ENCODE measurements at regions not wholly inside any gene's neighbourhood (a gene's known extent, or its start where the extent isn't known, plus 50 kb on each side); places are given as distances from the start of the nearest gene placed in this dataset.

DNA sequence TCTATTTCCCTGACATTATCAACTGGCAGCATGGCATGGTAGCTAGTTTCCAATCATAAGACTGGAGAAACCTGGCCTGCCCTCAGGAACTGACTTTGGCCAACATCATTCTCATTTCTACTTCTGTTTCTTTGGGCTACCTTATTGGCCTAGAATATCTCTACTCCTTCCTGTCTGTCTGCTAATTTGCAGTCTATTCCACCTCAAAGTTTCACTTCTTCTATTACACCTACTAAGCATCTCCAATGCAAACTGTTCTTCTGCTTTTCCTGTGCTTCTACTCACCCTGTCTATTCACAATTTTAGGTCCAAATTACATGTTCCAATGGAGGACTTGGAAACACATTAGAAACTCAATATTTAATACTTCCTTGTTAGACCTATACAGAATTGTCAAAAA is 65.6 kb downstream of the ZNF503 start:
- Mint-ChIP-seq H3K9me3 (peaks cover 27% of the 10 kb centered on the region), H3K27ac (no peak overlapping the region), H3K4me3 (no peak overlapping the region), H3K4me1 (no peaks in the 10 kb centered on the region), H3K36me3 (peaks cover 13% of the 10 kb centered on the region), H3K27me3 (ENCODE audit: low read depth) (peaks cover 8% of the 10 kb centered on the region; the same call in 1 of the 2 replicates)
- DNase-seq (ENCODE audit: low spot score) (no peak), ATAC-seq (no peak)
- CTCF ChIA-PET = no interaction called here
- TF ChIP-seq, protein P1, sequence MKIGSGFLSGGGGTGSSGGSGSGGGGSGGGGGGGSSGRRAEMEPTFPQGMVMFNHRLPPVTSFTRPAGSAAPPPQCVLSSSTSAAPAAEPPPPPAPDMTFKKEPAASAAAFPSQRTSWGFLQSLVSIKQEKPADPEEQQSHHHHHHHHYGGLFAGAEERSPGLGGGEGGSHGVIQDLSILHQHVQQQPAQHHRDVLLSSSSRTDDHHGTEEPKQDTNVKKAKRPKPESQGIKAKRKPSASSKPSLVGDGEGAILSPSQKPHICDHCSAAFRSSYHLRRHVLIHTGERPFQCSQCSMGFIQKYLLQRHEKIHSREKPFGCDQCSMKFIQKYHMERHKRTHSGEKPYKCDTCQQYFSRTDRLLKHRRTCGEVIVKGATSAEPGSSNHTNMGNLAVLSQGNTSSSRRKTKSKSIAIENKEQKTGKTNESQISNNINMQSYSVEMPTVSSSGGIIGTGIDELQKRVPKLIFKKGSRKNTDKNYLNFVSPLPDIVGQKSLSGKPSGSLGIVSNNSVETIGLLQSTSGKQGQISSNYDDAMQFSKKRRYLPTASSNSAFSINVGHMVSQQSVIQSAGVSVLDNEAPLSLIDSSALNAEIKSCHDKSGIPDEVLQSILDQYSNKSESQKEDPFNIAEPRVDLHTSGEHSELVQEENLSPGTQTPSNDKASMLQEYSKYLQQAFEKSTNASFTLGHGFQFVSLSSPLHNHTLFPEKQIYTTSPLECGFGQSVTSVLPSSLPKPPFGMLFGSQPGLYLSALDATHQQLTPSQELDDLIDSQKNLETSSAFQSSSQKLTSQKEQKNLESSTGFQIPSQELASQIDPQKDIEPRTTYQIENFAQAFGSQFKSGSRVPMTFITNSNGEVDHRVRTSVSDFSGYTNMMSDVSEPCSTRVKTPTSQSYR (CRISPR knock-in tag; IDR thresholded peaks at IDR 0.05) = no peak
- TF ChIP-seq, protein P2, sequence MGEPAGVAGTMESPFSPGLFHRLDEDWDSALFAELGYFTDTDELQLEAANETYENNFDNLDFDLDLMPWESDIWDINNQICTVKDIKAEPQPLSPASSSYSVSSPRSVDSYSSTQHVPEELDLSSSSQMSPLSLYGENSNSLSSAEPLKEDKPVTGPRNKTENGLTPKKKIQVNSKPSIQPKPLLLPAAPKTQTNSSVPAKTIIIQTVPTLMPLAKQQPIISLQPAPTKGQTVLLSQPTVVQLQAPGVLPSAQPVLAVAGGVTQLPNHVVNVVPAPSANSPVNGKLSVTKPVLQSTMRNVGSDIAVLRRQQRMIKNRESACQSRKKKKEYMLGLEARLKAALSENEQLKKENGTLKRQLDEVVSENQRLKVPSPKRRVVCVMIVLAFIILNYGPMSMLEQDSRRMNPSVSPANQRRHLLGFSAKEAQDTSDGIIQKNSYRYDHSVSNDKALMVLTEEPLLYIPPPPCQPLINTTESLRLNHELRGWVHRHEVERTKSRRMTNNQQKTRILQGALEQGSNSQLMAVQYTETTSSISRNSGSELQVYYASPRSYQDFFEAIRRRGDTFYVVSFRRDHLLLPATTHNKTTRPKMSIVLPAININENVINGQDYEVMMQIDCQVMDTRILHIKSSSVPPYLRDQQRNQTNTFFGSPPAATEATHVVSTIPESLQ (CRISPR knock-in tag; IDR thresholded peaks at IDR 0.05) = no peak
- TF ChIP-seq, protein P3, sequence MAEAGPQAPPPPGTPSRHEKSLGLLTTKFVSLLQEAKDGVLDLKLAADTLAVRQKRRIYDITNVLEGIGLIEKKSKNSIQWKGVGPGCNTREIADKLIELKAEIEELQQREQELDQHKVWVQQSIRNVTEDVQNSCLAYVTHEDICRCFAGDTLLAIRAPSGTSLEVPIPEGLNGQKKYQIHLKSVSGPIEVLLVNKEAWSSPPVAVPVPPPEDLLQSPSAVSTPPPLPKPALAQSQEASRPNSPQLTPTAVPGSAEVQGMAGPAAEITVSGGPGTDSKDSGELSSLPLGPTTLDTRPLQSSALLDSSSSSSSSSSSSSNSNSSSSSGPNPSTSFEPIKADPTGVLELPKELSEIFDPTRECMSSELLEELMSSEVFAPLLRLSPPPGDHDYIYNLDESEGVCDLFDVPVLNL (CRISPR knock-in tag; IDR thresholded peaks at IDR 0.05; ENCODE audit: borderline replicate concordance, low read depth) = no peak
- TF ChIP-seq SMAD3 (CRISPR knock-in tag; IDR thresholded peaks at IDR 0.05; ENCODE audit: borderline replicate concordance) (no peak), ZNF671 (CRISPR knock-in tag; IDR thresholded peaks at IDR 0.05) (no peak), HMGA2 (CRISPR knock-in tag; IDR thresholded peaks at IDR 0.05) (no peak), ZNF121 (CRISPR knock-in tag; IDR thresholded peaks at IDR 0.05) (no peak), KAT7 (CRISPR knock-in tag; IDR thresholded peaks at IDR 0.05; ENCODE audit: borderline replicate concordance) (no peak), ZNF423 (CRISPR knock-in tag; IDR thresholded peaks at IDR 0.05) (no peak), RORB (CRISPR knock-in tag; IDR thresholded peaks at IDR 0.05) (no peak), ATF1 (CRISPR knock-in tag; IDR thresholded peaks at IDR 0.05) (no peak), ELF4 (CRISPR knock-in tag; IDR thresholded peaks at IDR 0.05; ENCODE audit: low read depth) (no peak)
- TF ChIP-seq, protein P4, sequence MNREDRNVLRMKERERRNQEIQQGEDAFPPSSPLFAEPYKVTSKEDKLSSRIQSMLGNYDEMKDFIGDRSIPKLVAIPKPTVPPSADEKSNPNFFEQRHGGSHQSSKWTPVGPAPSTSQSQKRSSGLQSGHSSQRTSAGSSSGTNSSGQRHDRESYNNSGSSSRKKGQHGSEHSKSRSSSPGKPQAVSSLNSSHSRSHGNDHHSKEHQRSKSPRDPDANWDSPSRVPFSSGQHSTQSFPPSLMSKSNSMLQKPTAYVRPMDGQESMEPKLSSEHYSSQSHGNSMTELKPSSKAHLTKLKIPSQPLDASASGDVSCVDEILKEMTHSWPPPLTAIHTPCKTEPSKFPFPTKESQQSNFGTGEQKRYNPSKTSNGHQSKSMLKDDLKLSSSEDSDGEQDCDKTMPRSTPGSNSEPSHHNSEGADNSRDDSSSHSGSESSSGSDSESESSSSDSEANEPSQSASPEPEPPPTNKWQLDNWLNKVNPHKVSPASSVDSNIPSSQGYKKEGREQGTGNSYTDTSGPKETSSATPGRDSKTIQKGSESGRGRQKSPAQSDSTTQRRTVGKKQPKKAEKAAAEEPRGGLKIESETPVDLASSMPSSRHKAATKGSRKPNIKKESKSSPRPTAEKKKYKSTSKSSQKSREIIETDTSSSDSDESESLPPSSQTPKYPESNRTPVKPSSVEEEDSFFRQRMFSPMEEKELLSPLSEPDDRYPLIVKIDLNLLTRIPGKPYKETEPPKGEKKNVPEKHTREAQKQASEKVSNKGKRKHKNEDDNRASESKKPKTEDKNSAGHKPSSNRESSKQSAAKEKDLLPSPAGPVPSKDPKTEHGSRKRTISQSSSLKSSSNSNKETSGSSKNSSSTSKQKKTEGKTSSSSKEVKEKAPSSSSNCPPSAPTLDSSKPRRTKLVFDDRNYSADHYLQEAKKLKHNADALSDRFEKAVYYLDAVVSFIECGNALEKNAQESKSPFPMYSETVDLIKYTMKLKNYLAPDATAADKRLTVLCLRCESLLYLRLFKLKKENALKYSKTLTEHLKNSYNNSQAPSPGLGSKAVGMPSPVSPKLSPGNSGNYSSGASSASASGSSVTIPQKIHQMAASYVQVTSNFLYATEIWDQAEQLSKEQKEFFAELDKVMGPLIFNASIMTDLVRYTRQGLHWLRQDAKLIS (CRISPR knock-in tag; IDR thresholded peaks at IDR 0.05; ENCODE audit: borderline replicate concordance) = no peak
- TF ChIP-seq, protein P5, sequence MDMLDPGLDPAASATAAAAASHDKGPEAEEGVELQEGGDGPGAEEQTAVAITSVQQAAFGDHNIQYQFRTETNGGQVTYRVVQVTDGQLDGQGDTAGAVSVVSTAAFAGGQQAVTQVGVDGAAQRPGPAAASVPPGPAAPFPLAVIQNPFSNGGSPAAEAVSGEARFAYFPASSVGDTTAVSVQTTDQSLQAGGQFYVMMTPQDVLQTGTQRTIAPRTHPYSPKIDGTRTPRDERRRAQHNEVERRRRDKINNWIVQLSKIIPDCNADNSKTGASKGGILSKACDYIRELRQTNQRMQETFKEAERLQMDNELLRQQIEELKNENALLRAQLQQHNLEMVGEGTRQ (CRISPR knock-in tag; IDR thresholded peaks at IDR 0.05) = no peak
- POLR2A ChIA-PET = no interaction called here

DNA sequence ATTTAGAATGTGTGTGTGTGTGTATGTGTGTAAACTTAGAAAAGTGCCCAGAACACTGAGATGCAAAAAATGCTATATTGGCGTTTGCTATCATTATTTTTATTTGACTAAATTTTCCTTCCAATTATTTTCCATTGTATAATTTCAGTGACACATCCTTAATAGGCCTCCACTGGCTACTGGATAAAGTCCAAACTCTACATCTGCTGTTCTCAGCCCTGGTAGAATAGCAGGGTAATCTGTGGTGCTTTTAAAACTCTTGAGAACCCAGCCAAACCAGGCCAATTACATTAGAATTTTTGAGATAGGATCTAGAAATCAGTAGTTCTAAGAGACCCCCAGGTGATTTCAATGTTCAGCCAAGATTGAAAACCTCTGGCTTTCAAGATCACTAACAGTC is 66.4 kb downstream of the ZNF503 start:
- Mint-ChIP-seq H3K36me3 (peaks cover 13% of the 10 kb centered on the region), H3K27ac (no peak overlapping the region), H3K4me3 (no peak overlapping the region), H3K27me3 (ENCODE audit: low read depth) (peaks cover 10% of the 10 kb centered on the region; the same call in 1 of the 2 replicates), H3K9me3 (peaks cover 28% of the 10 kb centered on the region), H3K4me1 (no peaks in the 10 kb centered on the region)
- DNase-seq (ENCODE audit: low spot score) = no peak
- ChIA-PET POLR2A (no interaction called here), CTCF (no interaction called here)
- no peak for ATAC-seq
- no peak for TF ChIP-seq TEAD1 (CRISPR knock-in tag; IDR thresholded peaks at IDR 0.05)
- TF ChIP-seq, protein P6, sequence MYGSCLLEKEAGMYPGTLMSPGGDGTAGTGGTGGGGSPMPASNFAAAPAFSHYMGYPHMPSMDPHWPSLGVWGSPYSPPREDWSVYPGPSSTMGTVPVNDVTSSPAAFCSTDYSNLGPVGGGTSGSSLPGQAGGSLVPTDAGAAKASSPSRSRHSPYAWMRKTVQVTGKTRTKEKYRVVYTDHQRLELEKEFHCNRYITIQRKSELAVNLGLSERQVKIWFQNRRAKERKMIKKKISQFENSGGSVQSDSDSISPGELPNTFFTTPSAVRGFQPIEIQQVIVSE (CRISPR knock-in tag; IDR thresholded peaks at IDR 0.05; ENCODE audit: borderline replicate concordance) = no peak
- no peak for TF ChIP-seq RORB (CRISPR knock-in tag; IDR thresholded peaks at IDR 0.05)
- TF ChIP-seq CBFB (CRISPR knock-in tag; IDR thresholded peaks at IDR 0.05; ENCODE audit: low read depth) = no peak
- no peak for TF ChIP-seq ESRRA (CRISPR knock-in tag; IDR thresholded peaks at IDR 0.05; ENCODE audit: borderline replicate concordance)
- TF ChIP-seq, protein P7, sequence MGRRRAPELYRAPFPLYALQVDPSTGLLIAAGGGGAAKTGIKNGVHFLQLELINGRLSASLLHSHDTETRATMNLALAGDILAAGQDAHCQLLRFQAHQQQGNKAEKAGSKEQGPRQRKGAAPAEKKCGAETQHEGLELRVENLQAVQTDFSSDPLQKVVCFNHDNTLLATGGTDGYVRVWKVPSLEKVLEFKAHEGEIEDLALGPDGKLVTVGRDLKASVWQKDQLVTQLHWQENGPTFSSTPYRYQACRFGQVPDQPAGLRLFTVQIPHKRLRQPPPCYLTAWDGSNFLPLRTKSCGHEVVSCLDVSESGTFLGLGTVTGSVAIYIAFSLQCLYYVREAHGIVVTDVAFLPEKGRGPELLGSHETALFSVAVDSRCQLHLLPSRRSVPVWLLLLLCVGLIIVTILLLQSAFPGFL (CRISPR knock-in tag; IDR thresholded peaks at IDR 0.05; ENCODE audit: borderline replicate concordance) = no peak
- TF ChIP-seq, protein P8, sequence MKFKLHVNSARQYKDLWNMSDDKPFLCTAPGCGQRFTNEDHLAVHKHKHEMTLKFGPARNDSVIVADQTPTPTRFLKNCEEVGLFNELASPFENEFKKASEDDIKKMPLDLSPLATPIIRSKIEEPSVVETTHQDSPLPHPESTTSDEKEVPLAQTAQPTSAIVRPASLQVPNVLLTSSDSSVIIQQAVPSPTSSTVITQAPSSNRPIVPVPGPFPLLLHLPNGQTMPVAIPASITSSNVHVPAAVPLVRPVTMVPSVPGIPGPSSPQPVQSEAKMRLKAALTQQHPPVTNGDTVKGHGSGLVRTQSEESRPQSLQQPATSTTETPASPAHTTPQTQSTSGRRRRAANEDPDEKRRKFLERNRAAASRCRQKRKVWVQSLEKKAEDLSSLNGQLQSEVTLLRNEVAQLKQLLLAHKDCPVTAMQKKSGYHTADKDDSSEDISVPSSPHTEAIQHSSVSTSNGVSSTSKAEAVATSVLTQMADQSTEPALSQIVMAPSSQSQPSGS (CRISPR knock-in tag; IDR thresholded peaks at IDR 0.05; ENCODE audit: borderline replicate concordance, low read depth) = no peak
- TF ChIP-seq SOX15 (CRISPR knock-in tag; IDR thresholded peaks at IDR 0.05) = no peak
